ENCODE measurements at regions not wholly inside any gene's neighbourhood (a gene's known extent, or its start where the extent isn't known, plus 50 kb on each side); places are given as distances from the start of the nearest gene placed in this dataset.
A peak's percentile ranks its signal among the peaks of the same experiment; 100 is the strongest.
"Not testable (repeated sequence)": the region's sequence is repeated elsewhere in the genome, so short reads cannot be mapped to it uniquely, and the experiment has no call there.

- no peak for DNase-seq
Observed at GRCh38 chr3:106029954-106030626, 161.3 kb upstream of the CBLB start.

- peak; percentile 61 for DNase-seq
Observed at GRCh38 chr3:106030627-106030963, 161.8 kb upstream of the CBLB start.

GRCh38 chr3:106032479-106032878 lies 163.7 kb upstream of the CBLB start:
- DNase-seq = no peak

GRCh38 chr3:106033654-106034053 lies 164.8 kb upstream of the CBLB start:
- no peak for DNase-seq

- DNase-seq = no peak
Observed at GRCh38 chr3:106034313-106034712, 165.5 kb upstream of the CBLB start.

- no peak for DNase-seq
Observed at GRCh38 chr3:106035619-106036018, 166.8 kb upstream of the CBLB start.

- DNase-seq = no peak
Observed at GRCh38 chr3:106036696-106037095, 167.9 kb upstream of the CBLB start.

- DNase-seq = no peak
Observed at GRCh38 chr3:106047221-106047620, 178.4 kb upstream of the CBLB start.

- DNase-seq = peak; percentile 38
Observed at GRCh38 chr3:106048946-106049481, 180.2 kb upstream of the CBLB start.

GRCh38 chr3:106049821-106050220 lies 181.0 kb upstream of the CBLB start:
- peak; percentile 31 for DNase-seq

GRCh38 chr3:106056931-106057330 lies 188.1 kb upstream of the CBLB start:
- DNase-seq = no peak

- DNase-seq = no peak
Observed at GRCh38 chr3:106058475-106058874, 189.7 kb upstream of the CBLB start.

GRCh38 chr3:106059953-106060517 lies 191.2 kb upstream of the CBLB start:
- no peak for DNase-seq

GRCh38 chr3:106063909-106064308 lies 195.1 kb upstream of the CBLB start:
- DNase-seq = no peak

- DNase-seq = no peak
Observed at GRCh38 chr3:106065831-106066230, 197.0 kb upstream of the CBLB start.

GRCh38 chr3:106067711-106068110 lies 198.9 kb upstream of the CBLB start:
- DNase-seq = no peak

- DNase-seq = no peak
Observed at GRCh38 chr3:106068381-106068780, 199.6 kb upstream of the CBLB start.

GRCh38 chr3:106068795-106069194 lies 200.0 kb upstream of the CBLB start:
- DNase-seq = no peak

- no peak for DNase-seq
Observed at GRCh38 chr3:106070187-106070586, 201.4 kb upstream of the CBLB start.

GRCh38 chr3:106071306-106071705 lies 202.5 kb upstream of the CBLB start:
- no peak for DNase-seq

GRCh38 chr3:106072596-106072995 lies 203.8 kb upstream of the CBLB start:
- DNase-seq = not testable (repeated sequence)

GRCh38 chr3:106073806-106074205 lies 205.0 kb upstream of the CBLB start:
- not testable (repeated sequence) for DNase-seq

- not testable (repeated sequence) for DNase-seq
Observed at GRCh38 chr3:106075731-106076130, 206.9 kb upstream of the CBLB start.

GRCh38 chr3:106078635-106079034 lies 209.8 kb upstream of the CBLB start:
- no peak for DNase-seq

GRCh38 chr3:106082616-106083015 lies 213.8 kb upstream of the CBLB start:
- DNase-seq = no peak
